GM19455 (cell line): ENCODE measurements at regions not wholly inside any gene's neighbourhood (a gene's known extent, or its start where the extent isn't known, plus 50 kb on each side); places are given as distances from the start of the nearest gene placed in this dataset.

ENCODE experiments used
- ATAC-seq: cut with Tn5 transposase; IDR thresholded peaks from one replicate; pipeline ENCODE4 v1.9.1; 2021; ENCODE audit not compliant: unreplicated experiment

DNA sequence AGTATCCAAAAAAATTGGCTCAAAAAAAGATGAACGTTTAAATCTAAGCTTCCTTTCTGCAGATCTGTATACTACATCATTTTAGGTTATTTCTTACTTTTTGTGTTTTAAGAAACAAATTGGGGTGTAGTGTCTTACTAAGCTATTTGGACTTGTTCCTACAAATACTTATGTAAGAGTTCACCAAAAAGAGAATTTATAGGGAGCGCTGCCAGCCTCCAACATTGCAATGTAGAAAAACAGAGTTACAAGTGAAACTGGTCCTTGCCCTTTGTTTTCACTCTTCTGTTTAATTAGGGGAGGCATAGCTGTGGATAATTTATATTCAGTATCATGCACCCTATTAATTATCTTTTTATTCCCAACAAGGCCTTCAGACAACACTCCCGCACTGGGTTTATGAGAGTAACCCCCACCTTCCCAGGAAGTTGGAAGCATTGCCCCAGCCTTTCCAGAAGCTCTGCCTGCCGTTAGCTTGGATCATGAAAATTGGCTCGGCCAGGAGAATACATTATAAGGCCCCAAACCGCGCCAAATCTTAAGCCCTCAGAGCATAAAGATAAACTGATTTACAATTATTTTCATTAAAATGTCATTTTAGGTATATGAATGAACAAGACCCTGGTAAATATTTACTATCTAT is 261.8 kb upstream of the KLF6 start:
- ATAC-seq = no peak

DNA sequence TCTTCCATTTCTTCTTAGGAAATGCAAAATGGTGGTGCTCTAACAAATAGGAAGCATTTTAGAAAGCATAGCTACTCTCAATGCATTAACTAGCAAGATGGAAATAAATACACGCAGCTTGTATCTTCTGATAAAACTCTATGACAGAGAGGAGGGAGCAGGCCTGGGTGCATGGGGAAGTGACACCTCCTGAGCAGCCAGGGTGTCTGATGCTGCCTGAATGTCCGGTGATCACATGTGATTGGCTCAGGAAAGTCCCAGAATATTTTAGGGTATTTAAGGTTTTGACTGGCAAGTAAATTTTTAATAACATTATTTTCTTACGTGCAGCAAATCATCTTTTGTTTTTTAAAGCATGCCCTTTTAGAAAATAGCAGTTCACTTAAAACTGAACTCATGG is 261.0 kb upstream of the KLF6 start:
- no peak for ATAC-seq

DNA sequence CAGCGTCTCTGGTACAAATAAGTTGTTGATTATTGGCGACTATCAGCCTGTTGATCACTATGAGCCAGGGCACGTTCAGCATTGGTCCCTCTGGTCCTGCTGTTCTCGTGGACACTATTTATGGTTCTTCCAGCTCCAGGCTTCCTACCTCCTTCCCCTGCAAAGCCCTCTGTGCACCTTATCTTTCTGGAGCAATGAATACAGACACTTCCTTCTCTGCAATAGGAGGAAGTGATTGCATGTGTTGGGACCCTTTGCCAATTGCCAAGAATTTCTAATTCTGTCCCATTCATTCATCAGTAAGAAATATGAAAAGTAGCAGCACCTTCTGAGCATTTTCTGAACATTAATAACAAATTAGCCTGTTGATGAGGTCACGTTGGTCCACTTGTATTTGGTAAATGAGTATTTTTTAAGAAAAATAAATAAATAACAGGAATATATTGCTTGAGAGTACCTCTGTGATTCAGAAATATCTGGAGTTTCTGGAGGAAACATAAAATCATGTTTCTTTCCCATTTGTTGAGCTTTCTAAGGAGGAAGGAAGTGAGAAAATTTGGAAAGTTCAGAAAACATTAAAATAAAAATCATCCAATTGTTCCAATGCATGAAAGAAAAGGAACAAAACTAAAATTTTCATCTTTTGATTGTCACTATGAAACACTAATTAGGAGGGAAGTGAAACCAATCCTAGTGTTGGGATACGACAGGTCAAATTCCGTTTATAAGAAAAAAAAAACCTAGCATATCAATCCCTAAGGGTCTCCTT is 259.1 kb upstream of the KLF6 start:
- ATAC-seq = no peak

DNA sequence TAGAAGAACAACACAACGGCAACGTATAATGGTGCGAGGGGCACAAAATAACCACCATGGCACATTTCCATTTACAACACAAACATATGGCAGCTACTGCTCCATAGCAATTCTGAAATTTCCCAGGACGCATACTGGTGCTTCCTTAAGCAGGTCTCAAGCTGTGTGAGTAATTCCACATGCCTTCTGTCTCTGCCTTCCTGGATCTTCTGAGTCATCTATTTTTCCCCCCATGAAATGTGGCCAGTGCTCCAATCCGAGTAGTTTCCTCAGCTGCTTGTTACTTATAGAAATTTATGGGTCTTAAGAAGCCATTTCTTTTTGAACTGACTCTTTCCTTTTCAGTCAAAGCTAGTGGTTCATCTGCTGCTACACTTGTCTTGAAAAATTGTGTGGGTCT is 256.6 kb upstream of the KLF6 start:
- ATAC-seq = no peak

DNA sequence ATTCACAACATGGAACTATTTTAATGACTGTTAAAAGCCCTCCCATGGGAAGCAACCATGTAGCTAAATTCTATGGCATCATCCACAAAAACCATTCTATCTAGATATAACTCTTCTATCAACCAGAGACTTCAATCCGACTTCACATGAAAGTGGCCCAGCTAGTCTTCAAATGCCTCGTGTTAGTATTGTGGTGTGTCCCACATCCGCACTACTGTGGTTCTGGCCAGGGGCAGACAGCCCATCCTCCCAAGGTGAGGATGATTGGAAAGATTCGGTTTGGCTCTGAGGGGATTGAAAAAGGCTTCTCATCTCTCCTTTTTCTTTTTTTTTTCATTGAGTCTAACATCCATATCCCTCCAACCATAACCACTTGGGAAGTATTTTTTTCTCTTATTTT is 253.0 kb upstream of the KLF6 start:
- ATAC-seq = no peak

DNA sequence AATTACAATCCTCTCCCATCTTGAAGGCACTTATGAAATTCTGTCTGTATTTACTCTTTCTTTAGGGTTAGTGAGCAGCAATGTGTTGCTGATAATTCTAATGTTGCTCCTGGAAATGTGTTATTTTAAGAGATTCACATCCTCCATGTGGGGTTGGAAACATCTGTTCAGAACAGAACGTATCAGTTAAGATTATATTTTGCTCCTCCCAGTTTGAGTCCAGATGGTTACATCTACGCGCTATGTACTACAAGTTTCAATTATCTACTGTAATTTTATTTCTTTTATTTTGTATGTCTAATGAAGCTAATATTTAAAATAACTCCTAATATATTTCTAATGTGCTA is 250.6 kb upstream of the KLF6 start:
- no peak for ATAC-seq

DNA sequence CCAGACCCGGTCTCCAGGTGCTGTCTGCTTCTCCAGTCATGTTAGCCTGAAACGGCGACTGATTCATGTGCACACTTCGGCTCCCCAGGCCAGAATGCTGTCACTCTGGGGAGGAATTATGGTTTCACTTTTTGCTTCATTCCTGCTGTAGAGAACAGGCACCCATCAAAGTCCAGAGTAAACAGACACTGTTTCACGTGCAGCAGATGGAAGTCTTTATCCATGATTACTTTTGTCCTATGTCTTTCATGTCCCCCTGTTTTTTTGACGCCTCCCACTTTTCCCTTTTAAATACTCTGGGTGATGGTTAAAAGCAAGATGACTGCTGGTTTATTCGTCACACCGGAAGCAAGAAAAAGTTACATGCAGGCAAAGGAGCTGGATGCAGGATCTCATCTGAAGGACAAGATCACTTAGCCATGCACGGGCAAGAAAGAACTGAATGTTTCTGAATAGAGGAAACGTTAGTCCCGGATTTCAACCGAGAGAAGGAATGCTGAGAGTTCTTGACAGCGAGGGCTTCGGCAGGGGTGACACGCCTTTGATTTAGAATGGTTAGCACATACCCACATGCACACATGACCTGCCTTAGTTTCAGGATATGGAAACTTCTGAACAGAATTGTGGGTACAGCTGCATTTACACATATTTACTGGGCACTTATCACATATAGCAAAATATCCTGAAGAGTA is 250.0 kb upstream of the KLF6 start:
- ATAC-seq = no peak

DNA sequence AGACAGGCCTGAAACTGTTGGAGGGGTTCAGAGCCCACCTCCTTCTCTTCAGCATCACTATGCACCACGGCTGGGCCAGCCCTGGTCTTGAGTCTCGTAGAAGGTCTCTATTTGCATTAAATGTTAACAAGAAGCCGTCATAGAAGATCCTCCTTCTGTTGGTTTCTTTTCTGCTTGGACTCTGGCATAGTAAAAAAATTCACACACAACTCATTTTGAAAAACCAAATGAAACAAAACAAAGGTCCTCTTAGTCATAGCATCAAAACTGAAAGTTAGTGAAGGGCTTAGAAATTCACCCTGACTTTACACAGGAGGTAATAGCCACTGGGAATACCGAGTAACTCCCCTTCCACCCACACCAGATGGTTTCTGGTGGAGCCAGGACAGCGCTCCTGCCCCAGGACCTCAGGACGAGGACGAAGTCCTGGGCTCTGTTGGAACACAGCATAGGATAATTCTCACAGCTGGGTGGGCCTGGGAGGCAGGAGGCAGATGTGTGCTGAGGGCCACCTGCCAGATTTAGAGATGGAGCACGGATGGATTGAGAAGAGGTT is 248.4 kb upstream of the KLF6 start:
- peak; percentile 95 for ATAC-seq

DNA sequence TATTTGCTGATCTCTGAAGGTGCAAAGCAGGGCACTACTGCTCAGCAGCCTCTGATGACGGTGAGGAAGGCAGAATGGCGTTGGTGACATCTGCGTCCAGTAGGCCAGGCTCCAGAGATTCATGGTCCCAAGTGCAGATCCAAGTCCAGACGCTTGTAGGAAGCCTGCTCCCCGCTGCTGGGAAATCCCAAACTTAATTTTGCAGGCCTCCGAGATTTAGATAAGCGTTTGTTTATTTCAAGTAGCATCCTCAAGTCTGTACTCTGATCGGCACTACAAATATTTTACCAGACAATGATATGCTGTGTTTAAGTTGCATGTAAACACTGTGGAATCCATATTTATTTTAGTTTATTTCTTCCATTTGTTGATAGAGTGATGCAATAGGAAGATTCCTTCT is 244.9 kb upstream of the KLF6 start:
- no peak for ATAC-seq

DNA sequence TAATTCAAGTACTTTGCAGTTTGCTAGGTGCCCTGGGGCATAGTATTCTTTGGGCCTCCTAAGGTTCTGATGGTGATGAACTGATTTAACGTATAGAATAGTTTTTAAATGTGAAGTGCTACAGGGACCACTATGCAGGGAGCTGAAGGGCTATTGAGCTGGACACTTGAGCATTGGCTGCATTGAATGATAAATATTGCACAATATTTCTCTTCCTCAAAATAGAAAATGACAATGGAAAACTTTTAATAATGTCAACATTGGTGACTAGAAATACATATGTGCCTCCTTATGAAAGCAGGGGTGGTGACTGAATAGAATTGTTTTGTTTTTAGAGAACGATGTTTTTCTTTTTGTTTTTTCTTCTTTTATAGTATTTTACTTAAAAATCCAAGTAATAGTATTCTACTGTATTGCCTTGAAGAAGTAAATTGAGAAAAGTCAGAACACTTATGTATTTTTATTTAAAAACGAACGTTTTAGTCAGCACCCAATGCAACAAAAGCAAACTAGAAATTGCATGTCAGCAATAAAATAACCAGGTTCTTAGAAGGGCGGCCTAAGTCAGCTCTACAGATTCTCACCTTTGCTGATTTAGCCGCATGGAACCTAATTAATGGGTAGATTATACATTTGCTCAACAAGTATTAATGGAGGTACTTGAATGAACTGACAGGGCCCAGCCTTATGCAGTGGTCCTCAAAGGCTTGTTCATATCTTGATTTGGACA is 244.0 kb upstream of the KLF6 start:
- ATAC-seq = no peak

DNA sequence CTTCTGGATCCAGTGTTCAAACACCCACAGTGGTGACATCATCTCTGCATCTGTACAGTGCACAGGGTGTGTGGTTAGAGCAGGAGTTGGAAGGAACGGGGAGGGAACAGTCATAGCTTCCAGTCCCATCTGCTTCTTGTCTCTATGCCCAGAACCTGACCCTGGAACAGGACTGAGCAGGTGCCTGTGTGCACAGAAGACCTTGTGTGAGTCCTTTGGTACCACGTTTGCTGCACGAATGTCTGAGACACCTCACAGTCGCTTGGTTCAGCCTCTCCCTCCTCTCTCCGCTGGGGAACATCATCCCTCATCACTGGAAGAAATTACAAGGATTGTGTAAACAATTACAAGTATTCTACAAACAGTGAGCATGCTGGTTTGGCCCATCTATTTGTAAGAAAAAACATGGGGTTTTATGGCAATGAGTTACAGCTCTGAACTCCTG is 243.0 kb upstream of the KLF6 start:
- no peak for ATAC-seq

DNA sequence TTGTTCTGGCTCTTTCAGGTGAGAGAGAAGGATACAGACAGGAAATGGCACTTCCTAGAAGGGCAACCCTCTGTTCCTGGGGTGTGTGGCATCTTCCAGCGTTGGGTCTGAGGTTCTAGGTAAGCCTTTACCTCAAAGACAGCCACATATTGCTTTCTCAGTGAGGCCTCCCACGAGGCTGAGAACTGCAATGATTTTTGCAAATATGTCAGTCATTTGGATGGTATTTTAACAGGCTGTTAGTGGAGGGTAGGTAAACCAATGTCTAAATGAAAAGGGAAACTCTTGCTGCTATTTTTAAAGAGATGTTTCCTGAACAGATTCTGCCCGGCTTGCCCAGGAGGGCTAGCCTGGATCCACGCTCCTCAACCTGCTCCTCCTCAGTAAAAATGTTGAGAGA is 240.3 kb upstream of the KLF6 start:
- no peak for ATAC-seq

DNA sequence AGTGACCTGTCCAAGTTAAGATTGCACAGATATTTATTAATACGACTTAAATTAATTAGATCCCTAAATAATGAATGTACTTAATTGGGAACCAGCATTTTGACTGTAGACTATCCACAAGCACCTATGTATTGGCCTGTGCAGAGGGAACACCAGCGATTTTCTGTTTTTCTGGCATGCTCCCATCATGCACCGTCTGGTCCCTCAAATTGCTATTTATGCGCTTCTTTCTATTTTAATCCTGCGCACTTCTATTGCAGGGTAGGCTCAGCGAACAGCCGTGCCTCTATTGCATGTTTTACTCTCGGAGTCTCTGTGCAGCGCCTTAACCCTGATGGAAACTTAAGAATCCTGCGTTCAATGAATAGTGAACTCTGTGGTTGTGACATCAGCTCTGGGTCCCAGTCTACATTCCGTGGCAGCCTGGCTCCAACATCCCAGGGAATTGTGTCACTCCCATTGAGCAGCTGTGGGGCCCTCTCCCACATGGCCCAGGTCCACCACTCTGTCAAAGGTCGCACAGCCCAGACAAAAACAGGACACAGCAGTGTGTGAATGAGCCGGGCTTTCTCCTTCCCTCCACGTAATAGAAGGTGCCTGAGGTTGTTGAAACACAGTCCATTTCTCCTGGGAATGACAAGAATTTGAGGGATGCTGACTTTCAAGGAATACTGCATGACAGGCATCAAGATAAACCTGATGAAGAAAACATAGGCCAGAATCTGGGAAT is 239.7 kb upstream of the KLF6 start:
- no peak for ATAC-seq

DNA sequence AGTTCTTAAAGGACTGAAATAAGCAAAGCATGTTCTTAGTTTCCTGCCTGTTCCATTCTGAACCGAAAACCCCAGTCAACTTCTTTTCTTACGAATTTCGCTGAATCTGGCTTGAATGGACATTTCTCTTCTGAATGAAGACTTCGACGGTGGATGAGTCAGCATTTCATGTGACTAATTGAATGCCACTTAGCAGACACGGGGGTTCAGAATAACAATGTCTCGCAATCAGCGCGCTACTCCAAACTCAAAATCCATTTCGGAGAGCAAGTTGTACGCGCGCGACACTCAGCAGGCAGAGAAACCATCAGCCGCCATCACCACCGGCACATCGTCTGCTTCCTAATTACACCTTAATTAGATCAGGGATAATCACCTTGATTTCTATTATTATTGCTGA is 239.0 kb upstream of the KLF6 start:
- no peak for ATAC-seq

DNA sequence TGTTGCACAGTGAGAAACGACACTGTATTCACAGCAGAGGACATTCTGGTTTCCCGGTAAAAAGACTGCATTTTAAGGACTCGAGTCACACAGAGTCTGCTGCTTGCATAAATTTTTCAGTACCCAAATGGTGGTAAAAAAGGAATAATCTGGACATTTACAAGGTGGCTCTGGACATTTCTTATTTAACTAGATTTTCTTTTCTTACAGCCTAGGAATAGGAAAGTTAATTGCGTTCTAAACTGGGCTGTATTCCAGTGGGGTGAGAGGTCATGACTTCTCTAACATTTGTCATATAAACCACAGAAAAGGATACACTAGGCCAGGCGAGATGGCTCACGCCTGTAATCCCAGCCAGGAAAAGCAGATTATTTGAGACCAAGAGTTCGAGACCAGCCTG is 237.5 kb upstream of the KLF6 start:
- no peak for ATAC-seq

DNA sequence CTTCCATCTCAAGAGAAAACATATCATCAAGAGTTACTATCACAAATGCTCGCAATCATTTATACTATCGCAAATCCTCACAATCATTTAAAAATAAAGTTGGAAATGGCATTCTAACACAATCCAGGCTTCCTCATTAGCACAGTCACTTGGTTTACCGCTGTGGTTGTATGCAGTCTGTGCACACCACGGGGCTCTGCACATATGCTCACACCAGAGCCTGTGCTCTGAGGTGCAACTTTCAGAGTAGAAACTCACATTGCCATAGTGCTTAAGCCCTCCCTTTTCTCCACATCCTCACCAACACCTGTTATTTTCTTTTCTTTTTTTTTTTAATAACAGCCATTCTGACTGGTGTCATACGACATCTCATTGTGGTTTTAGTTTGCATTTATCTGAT is 235.6 kb upstream of the KLF6 start:
- ATAC-seq = no peak

DNA sequence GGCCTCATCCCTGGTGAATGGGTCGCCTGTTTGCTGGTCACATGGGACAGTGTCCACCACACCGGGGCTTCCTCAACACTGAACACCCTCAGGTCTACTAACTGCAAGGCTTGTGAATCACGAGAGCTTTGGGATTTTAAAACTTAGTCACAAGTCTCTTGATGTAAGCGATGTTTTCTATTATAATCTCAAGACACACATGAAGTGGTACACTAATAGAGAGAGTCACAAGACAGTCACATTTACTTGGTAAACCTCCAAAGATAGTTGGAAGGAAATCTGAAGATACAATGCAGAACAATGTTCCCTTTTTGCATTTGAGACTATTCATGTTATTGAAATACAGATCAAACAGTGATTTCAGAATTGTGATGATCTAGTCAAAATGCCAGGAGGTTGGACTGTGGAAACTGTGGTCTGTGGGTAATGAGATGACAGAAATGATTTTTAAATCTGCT is 233.1 kb upstream of the KLF6 start:
- no peak for ATAC-seq

DNA sequence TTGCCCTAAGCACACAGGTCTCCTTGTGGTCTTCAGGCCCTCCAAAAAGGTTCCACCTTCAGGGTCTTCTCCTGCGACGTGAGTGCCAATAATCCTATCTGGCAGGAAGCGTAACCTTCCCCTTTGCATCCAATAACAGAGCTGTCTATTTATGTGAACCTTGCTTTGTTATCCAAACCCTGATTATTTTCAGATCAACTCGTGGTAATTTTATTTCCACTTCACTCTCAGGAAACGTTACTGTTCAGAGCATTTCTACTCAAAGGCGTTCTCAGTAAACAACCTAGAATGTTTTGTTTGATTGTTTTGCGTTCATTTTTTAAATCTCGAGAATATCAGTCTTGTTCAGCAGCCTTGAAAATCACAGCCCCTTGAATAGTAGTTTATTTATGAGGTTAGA is 232.3 kb upstream of the KLF6 start:
- ATAC-seq = no peak

DNA sequence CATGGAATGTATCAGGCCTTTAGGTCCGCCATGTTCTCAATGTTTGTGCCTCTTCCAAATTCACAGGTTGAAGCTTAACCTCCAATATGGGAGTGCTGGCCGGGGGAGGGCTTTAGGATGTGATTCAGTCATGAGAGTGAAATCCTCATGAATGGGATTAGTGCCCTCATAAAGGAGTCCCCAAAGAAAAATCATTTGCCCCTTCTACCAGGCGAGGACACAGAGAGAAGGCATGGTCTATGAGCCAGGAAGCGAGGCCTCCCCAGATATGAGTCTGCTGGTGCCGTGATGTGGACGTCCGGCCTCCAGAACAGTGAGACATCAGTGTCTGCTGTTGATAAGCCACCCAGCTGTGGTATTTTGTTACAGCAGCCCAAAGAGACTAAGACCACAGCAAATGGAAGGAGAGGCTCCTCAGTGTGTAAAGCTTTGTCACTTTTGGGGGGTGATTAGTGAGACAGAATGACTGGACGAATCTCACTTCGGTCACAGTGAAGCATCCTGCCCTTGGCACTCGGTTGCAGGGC is 231.3 kb upstream of the KLF6 start:
- no peak for ATAC-seq

DNA sequence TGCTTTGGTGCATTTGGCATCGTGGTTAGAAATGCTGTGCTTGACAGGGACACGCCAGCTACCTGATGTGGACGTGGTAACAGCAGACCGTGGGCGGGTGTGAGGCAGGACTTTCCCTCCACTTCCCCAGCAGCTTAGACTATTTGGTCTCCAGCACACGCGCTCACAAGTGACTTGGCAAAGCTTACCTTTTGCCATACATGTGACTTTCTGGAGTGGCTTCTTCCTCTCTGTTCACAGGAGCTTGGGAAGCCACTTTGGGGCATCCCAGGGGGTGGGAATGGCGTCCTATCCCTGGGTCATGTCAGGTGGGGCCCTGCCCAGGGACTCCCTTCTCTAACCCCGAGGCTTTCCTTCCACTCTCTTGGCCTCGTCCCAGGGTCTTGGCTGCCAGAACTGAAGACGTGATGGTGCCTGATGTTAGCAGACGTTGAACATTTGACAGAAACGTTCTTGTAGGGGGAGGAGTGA is 228.7 kb upstream of the KLF6 start:
- ATAC-seq = peak; percentile 57
